Prostate gland (tissue), 2 donors: ENCODE measurements at regions not wholly inside any gene's neighbourhood (a gene's known extent, or its start where the extent isn't known, plus 50 kb on each side); places are given as distances from the start of the nearest gene placed in this dataset.

Experiments
- DNase-seq: peaks from one replicate; pipeline ENCODE4 v3.0.0-alpha.2; 2019; ENCODE audit warnings: low spot score
- H3K27ac ChIP-seq, 2 donors: fragments of 200-600 bp; sonication (generic); 2 replicates each; pipeline ENCODE4 v1.5.1; 2017 to 2019
- H3K27me3 ChIP-seq: fragments of 200-600 bp; sonication (generic); replicated peaks from 2 replicates; pipeline ENCODE4 v1.5.1; 2019; ENCODE audit not compliant: insufficient read depth
- H3K36me3 ChIP-seq, 2 donors: fragments of 200-600 bp; sonication (generic); 1 replicate in 1 of 2; 2 replicates in 1 of 2; pipeline versions ENCODE4 v1.5.1 to v1.8.1; 2017 to 2019
- H3K4me1 ChIP-seq: fragments of 200-600 bp; sonication (generic); replicated peaks from 2 replicates; pipeline ENCODE4 v1.5.1; 2019
- H3K4me3 ChIP-seq, 2 donors: fragments of 200-600 bp; sonication (generic); 2 replicates each; pipeline ENCODE4 v1.5.1; 2017 to 2019
- H3K9me3 ChIP-seq: fragments of 200-600 bp; sonication (generic); 2 replicates; pipeline ENCODE4 v1.5.1; 2017
- POLR2A ChIP-seq: fragments of 450-650 bp; IDR thresholded peaks from one replicate; pipeline ENCODE4 v1.6.1; 2016; ENCODE audit warnings: antibody characterized with exemption, mild to moderate bottlenecking
- POLR2AphosphoS5 ChIP-seq: sonication (generic); formaldehyde crosslinking; IDR thresholded peaks from one replicate; pipeline ENCODE4 v1.6.1; 2017; ENCODE audit warnings: antibody characterized with exemption
- WGBS: methylation state at CpG from one replicate; pipeline ENCODE4 v1.1.5; 2018; 5-methylcytosine and 5-hydroxymethylcytosine counted together
- intact Hi-C: fragments of 100-400 bp; cut with DNase I; formaldehyde crosslinking; loops from one replicate; pipeline ENCODE4 v1.14.2; 2022
- TF ChIP-seq, protein P1 (sequence below), 4 experiments: fragments of 200-600 bp in 2 of 4; fragments of 450-650 bp in 2 of 4; sonication (generic) in 2 of 4; IDR thresholded peaks; 1 replicate in 3 of 4; 2 replicates in 1 of 4; pipeline ENCODE4 v1.5.1; 2016 to 2019; ENCODE audit warnings: antibody characterized with exemption in 4 of 4, mild to moderate bottlenecking in 2 of 4, moderate library complexity in 2 of 4

GRCh38 chr13:99120751-99121150, 79.9 kb upstream of the UBAC2 start:
- no peaks in the 10 kb centered on the region for H3K4me1 ChIP-seq
- no peaks in the 10 kb centered on the region for H3K9me3 ChIP-seq
- WGBS = 67% methylated on average over 1 of the region's 1 CpG
- H3K36me3 ChIP-seq = no peaks in the 10 kb centered on the region
- H3K4me3 ChIP-seq = no peak overlapping the region
- DNase-seq = no peak
- no peaks in the 10 kb centered on the region for H3K27me3 ChIP-seq
- H3K27ac ChIP-seq = no peak overlapping the region
- TF ChIP-seq, protein P1, sequence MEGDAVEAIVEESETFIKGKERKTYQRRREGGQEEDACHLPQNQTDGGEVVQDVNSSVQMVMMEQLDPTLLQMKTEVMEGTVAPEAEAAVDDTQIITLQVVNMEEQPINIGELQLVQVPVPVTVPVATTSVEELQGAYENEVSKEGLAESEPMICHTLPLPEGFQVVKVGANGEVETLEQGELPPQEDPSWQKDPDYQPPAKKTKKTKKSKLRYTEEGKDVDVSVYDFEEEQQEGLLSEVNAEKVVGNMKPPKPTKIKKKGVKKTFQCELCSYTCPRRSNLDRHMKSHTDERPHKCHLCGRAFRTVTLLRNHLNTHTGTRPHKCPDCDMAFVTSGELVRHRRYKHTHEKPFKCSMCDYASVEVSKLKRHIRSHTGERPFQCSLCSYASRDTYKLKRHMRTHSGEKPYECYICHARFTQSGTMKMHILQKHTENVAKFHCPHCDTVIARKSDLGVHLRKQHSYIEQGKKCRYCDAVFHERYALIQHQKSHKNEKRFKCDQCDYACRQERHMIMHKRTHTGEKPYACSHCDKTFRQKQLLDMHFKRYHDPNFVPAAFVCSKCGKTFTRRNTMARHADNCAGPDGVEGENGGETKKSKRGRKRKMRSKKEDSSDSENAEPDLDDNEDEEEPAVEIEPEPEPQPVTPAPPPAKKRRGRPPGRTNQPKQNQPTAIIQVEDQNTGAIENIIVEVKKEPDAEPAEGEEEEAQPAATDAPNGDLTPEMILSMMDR (IDR thresholded peaks at IDR 0.05) = no peak
- TF ChIP-seq POLR2AphosphoS5 (no peak), POLR2A (no peak)
- intact Hi-C loops = no loop called here

- Histone ChIP-seq H3K27me3 (no peaks in the 10 kb centered on the region), H3K4me3 (no peak overlapping the region), H3K4me1 (no peaks in the 10 kb centered on the region), H3K36me3 (no peaks in the 10 kb centered on the region), H3K27ac (no peak overlapping the region), H3K9me3 (no peaks in the 10 kb centered on the region)
- no peak for DNase-seq
- intact Hi-C loops = no loop called here
- WGBS = 36% methylated on average over 2 of the region's 2 CpGs
- TF ChIP-seq, protein P1 (IDR thresholded peaks at IDR 0.05) = no peak
- no peak for TF ChIP-seq POLR2AphosphoS5
These were observed 78.5 kb upstream of the UBAC2 start for GRCh38 chr13:99122171-99122570.

GRCh38 chr13:99123101-99124045, 77.3 kb upstream of the UBAC2 start:
- Histone ChIP-seq H3K4me1 (no peaks in the 10 kb centered on the region), H3K27me3 (no peaks in the 10 kb centered on the region), H3K36me3 (no peaks in the 10 kb centered on the region), H3K4me3 (no peak overlapping the region), H3K27ac (no peak overlapping the region), H3K9me3 (no peaks in the 10 kb centered on the region)
- DNase-seq = no peak
- 85% methylated on average over 14 of the region's 14 CpGs for WGBS
- TF ChIP-seq POLR2A (no peak), POLR2AphosphoS5 (no peak)
- TF ChIP-seq, protein P1 (IDR thresholded peaks at IDR 0.05) = no peak
- intact Hi-C loops = no loop called here

GRCh38 chr13:99124046-99124400, 76.6 kb upstream of the UBAC2 start:
- no peak for TF ChIP-seq POLR2AphosphoS5
- no peak overlapping the region for H3K4me3 ChIP-seq
- WGBS = 52% methylated on average over 1 of the region's 1 CpG
- intact Hi-C loops = no loop called here
- no peaks in the 10 kb centered on the region for H3K4me1 ChIP-seq
- H3K36me3 ChIP-seq = no peaks in the 10 kb centered on the region
- no peak overlapping the region for H3K27ac ChIP-seq
- DNase-seq = no peak
- no peaks in the 10 kb centered on the region for H3K27me3 ChIP-seq
- H3K9me3 ChIP-seq = no peaks in the 10 kb centered on the region

DNA sequence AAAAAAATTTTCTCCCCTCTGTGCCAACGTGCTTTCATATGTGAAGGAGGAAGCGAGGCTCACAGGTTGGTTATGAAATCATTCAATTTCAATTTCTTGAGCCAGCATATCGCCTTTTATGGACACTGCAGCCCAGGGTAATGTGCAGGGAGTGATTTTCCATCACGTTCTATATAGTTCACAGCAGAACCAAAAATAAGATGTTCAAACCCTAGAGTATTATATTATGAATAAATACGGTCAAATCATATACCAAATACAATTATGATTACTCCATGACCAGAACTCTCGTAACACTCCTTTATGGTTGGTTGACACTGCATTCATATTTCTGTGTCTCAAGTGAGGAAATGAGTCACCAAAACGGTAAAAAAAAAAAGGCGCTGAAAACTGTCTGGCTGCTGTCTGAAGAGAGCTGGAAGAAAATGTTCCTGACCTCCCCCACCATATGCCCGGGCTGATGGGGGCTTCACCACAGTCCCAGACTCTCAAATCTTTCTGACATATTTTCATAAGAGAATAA, 75.8 kb upstream of the UBAC2 start:
- intact Hi-C loops = no loop called here
- Histone ChIP-seq H3K36me3 (no peaks in the 10 kb centered on the region), H3K4me1 (no peaks in the 10 kb centered on the region), H3K27me3 (no peaks in the 10 kb centered on the region), H3K27ac (no peak overlapping the region), H3K4me3 (no peak overlapping the region), H3K9me3 (no peaks in the 10 kb centered on the region)
- TF ChIP-seq, protein P1 (IDR thresholded peaks at IDR 0.05) = no peak
- TF ChIP-seq POLR2AphosphoS5 = no peak
- no peak for TF ChIP-seq POLR2A
- WGBS = 48% methylated on average over 9 of the region's 9 CpGs
- no peak for DNase-seq
